HPDE6-E6E7 (cell line): ENCODE measurements at regions not wholly inside any gene's neighbourhood (a gene's known extent, or its start where the extent isn't known, plus 50 kb on each side); places are given as distances from the start of the nearest gene placed in this dataset.
"Not testable (repeated sequence)": the region's sequence is repeated elsewhere in the genome, so short reads cannot be mapped to it uniquely, and the experiment has no call there.

ENCODE experiments used
- DNase-seq: peaks from one replicate; pipeline ENCODE4 v3.0.0; 2011; ENCODE audit warnings: missing footprints; ENCODE audit errors: extremely low spot score

- DNase-seq: no peak
Observed at GRCh38 chr4:27720010-27720766, 859.5 kb downstream of the STIM2 start.

GRCh38 chr4:27721193-27721592 lies 860.6 kb downstream of the STIM2 start:
- DNase-seq: no peak

- DNase-seq: no peak
Observed at GRCh38 chr4:27728892-27729291, 868.3 kb downstream of the STIM2 start.

- no peak for DNase-seq
Observed at GRCh38 chr4:27742816-27743215, 882.2 kb downstream of the STIM2 start.

- DNase-seq: no peak
Observed at GRCh38 chr4:27759611-27760575, 899.3 kb downstream of the STIM2 start.

GRCh38 chr4:27763830-27764525 lies 903.3 kb downstream of the STIM2 start:
- DNase-seq: no peak

GRCh38 chr4:27764526-27764837 lies 903.8 kb downstream of the STIM2 start:
- DNase-seq: no peak

- no peak for DNase-seq
Observed at GRCh38 chr4:27770895-27771294, 910.3 kb downstream of the STIM2 start.

GRCh38 chr4:27775156-27775555 lies 914.5 kb downstream of the STIM2 start:
- no peak for DNase-seq

GRCh38 chr4:27779827-27780226 lies 919.2 kb downstream of the STIM2 start:
- DNase-seq: no peak

GRCh38 chr4:27787195-27787594 lies 926.6 kb downstream of the STIM2 start:
- peak; percentile 17 for DNase-seq

- no peak for DNase-seq
Observed at GRCh38 chr4:27789773-27790172, 929.1 kb downstream of the STIM2 start.

- no peak for DNase-seq
Observed at GRCh38 chr4:27790911-27791310, 930.3 kb downstream of the STIM2 start.

GRCh38 chr4:27791640-27792039 lies 931.0 kb downstream of the STIM2 start:
- DNase-seq: no peak

GRCh38 chr4:27807207-27807606 lies 946.6 kb downstream of the STIM2 start:
- no peak for DNase-seq

GRCh38 chr4:27811948-27812347 lies 951.3 kb downstream of the STIM2 start:
- no peak for DNase-seq

GRCh38 chr4:27813226-27813625 lies 952.6 kb downstream of the STIM2 start:
- not testable (repeated sequence) for DNase-seq

GRCh38 chr4:27813699-27814425 lies 953.2 kb downstream of the STIM2 start:
- DNase-seq: not testable (repeated sequence)

GRCh38 chr4:27819246-27819645 lies 958.6 kb downstream of the STIM2 start:
- no peak for DNase-seq

- DNase-seq: no peak
Observed at GRCh38 chr4:27828843-27829242, 968.2 kb downstream of the STIM2 start.

GRCh38 chr4:27830251-27830650 lies 969.6 kb downstream of the STIM2 start:
- DNase-seq: no peak

GRCh38 chr4:27835851-27836250 lies 975.2 kb downstream of the STIM2 start:
- no peak for DNase-seq
